HEK293T (cell line): ENCODE measurements at regions not wholly inside any gene's neighbourhood (a gene's known extent, or its start where the extent isn't known, plus 50 kb on each side); places are given as distances from the start of the nearest gene placed in this dataset.

Source experiments
- ARNT ChIP-seq: fragments of 450-650 bp; IDR thresholded peaks from 2 replicates; pipeline ENCODE4 v1.6.1; 2017; ENCODE audit warnings: mild to moderate bottlenecking
- BHLHE40 ChIP-seq: fragments of 450-650 bp; IDR thresholded peaks from 2 replicates; pipeline ENCODE4 v1.6.1; 2016; ENCODE audit warnings: mild to moderate bottlenecking, moderate library complexity, borderline replicate concordance
- ELF4 ChIP-seq: fragments of 450-650 bp; IDR thresholded peaks from 2 replicates; pipeline ENCODE4 v1.6.1; 2017; ENCODE audit warnings: antibody characterized with exemption
- FOXA1 ChIP-seq: fragments of 450-650 bp; IDR thresholded peaks from 2 replicates; pipeline ENCODE4 v1.6.1; 2016; ENCODE audit warnings: mild to moderate bottlenecking
- FOXK2 ChIP-seq: fragments of 450-650 bp; IDR thresholded peaks from 2 replicates; pipeline ENCODE4 v1.6.1; 2016; ENCODE audit warnings: mild to moderate bottlenecking
- FOXM1 ChIP-seq: fragments of 450-650 bp; IDR thresholded peaks from 2 replicates; pipeline ENCODE4 v1.6.1; 2017; ENCODE audit warnings: mild to moderate bottlenecking, borderline replicate concordance
- HDGF ChIP-seq: fragments of 450-650 bp; IDR thresholded peaks from 2 replicates; pipeline ENCODE4 v1.6.1; 2017; ENCODE audit warnings: antibody characterized with exemption, borderline replicate concordance
- L3MBTL2 ChIP-seq: fragments of 450-650 bp; conservative IDR thresholded peaks from 2 replicates; pipeline ENCODE4 v1.6.1; 2016; ENCODE audit warnings: mild to moderate bottlenecking
- LEF1 ChIP-seq: fragments of 450-650 bp; IDR thresholded peaks from 2 replicates; pipeline ENCODE4 v1.6.1; 2017; ENCODE audit warnings: mild to moderate bottlenecking, borderline replicate concordance
- NFRKB ChIP-seq: fragments of 450-650 bp; IDR thresholded peaks from 2 replicates; pipeline ENCODE4 v1.6.1; 2016; ENCODE audit warnings: mild to moderate bottlenecking, moderate library complexity
- SP1 ChIP-seq: fragments of 450-650 bp; IDR thresholded peaks from 2 replicates; pipeline ENCODE4 v1.6.1; 2017
- SUZ12 ChIP-seq: fragments of 450-650 bp; IDR thresholded peaks from 2 replicates; pipeline ENCODE4 v1.6.1; 2016; ENCODE audit warnings: mild to moderate bottlenecking
- TARDBP ChIP-seq: fragments of 450-650 bp; IDR thresholded peaks from 2 replicates; pipeline ENCODE4 v1.6.1; 2016
- ZNF384 ChIP-seq: fragments of 450-650 bp; IDR thresholded peaks from 2 replicates; pipeline ENCODE4 v1.6.1; 2016

DNA sequence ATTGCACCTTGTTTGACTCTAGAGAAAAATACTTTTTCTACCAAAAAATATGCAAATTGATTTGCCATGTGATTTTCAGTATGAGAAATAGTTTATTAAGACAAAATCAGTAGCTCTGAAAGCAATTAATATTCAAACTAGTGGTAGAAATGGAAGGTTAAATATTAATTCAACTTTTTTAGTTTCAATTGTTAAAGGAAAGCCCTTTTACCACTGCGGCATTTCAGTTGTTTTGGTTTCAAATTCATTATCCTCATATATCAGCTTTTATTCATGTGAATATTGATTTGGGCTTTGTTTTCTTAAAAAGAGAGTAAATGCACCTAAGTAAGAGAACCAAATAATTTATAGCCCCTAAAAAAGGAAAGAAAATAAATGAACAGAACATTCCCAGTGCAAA lies 660.6 kb upstream of the CHD1 start:
- TF ChIP-seq FOXA1 = no peak
- TF ChIP-seq LEF1 = no peak
- no peak for TF ChIP-seq HDGF
- no peak for TF ChIP-seq SUZ12
- no peak for TF ChIP-seq SP1
- TF ChIP-seq FOXK2 = no peak
- no peak for TF ChIP-seq BHLHE40
- TF ChIP-seq FOXM1 = no peak
- TF ChIP-seq ARNT = no peak
- TF ChIP-seq ELF4 = no peak
- no peak for TF ChIP-seq L3MBTL2
- TF ChIP-seq TARDBP = no peak
- no peak for TF ChIP-seq ZNF384
- TF ChIP-seq NFRKB = no peak
